ENCODE measurements at regions not wholly inside any gene's neighbourhood (a gene's known extent, or its start where the extent isn't known, plus 50 kb on each side); places are given as distances from the start of the nearest gene placed in this dataset.

DNA sequence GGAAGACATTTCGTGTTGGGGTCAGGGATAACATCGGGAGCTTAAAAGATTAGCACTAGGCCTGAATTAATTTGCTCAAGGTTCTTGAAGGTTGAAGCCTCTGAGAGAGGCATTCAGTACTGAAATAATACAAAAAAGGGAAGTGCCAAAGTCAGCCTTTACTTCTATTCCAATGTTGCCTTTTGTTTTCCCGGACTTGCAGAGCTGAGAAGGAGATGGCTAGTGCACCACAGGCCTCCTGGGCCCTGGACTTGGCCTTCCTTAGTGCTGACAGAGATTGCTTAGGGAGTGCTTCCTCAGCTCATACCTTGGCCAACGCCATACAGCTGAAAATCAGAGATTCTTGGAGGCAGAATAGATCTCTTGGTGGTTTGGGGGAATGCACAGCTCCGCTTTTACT, 333.6 kb upstream of the TBL1XR1 start:
- DNase-seq (ENCODE audit: low spot score): no peak

DNA sequence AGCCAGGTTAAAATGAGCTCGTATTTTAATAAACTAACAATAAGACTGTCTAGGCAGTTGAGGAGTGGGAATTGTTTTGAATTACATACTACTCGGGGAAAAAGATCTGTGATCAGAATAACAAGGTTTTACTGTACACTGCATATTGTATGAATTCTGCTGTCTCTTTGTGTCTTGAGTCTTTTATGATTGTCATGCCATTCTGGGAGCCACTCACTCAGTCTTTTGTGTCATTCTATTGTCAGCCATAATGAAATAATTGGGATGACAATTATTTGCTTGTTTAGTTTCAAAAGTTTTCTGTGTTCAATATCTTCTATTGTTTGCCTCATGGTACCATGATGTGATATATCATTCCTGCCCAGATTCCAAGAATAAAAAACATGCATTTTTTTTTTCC, 339.6 kb upstream of the TBL1XR1 start:
- no peak for DNase-seq (ENCODE audit: low spot score)

DNA sequence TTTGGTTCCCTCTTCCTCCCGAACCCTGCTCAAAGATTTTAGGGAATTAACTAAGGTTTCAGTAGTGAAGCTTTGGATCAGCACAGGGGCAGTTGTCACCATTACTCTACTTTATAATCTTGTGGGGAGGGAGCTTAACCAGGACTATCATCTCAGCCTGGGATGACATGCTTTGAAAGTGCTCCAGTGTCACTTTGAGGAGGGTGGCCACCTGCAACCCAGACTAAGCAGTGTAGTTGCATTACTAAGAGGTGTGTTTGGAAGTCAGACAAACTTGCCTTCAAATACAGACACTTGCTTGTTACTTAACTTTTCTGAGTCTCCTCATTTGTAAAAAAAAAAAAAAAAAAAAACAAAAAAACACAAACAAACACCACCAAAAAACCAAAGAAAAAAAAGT, 340.3 kb upstream of the TBL1XR1 start:
- no peak for DNase-seq (ENCODE audit: low spot score)

DNA sequence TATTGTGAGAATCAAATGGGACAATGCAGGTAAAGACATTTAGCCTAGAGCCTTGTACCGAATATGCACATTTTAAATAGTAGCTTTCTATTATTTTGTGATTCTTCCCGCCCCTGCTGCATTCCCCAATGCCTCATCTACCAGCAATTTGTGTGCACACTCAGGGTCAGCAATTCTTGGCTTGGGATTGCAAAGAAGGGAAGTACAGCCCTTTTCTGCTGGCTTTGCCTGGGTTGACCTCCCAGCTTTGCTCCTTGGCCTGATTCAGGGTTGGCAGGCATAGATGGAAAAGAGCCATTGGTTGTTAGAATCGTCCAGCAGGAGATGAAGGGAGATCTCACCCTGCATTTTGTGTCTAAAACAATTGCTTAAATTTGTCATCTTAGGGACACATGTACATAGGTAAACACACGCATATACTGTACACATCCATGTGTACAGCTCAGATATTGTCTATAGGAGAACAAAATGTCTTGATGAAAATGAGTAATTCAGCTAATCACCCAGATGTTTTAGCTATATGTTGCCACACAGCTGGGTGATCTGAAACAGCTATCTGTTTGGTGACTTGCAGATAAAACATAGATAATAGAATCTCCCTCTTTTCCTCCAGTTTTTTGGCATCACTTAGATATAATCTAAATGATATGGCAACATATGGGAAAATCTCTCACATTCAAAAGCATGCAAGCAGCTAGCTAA, 340.9 kb upstream of the TBL1XR1 start:
- DNase-seq (ENCODE audit: low spot score): no peak

DNA sequence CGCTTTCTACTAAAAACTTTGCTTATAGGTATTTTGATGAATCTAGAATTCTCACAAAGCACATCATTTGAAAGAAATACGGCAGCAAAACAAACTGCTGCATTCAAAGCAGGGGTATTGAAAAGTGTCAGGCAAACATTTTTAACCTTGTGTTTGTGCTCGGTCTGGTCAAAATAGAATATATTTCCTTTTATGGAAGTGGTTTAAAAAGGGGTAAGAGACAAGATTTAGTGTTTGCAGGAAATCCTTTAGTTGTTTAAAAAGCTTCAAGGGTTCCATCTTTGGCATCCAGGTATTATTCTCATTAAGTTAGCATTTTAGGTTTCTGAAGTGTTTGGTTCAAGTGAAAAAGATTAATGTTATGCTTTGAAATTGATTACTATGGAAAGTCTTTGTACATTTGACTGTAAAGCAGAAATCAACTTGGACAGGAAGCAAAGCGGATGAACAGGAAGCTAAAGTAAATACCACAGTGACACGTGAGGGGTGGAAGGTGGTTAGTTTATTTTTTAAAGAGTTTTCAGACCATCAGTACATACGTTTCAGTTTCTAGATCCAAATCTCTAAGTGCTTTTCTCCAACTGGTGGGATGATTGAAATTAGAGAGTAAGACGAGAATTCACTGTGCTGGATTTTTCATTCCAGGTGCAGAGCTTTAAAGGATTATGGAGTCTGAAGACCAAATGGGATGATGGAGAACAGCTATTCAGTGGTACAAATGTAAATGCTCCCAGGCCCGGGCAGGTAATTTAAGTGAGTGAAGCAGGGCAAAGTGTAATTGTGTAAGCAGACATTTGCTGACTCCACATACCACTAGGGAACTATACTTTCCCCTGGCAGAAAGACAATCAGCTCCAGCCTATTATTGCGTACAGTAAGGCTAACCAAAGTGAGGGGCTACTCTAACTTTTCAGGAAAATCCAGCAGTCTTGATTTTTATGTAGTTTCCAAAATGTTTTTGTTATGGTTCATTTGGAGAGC, 341.8 kb upstream of the TBL1XR1 start:
- no peak for DNase-seq (ENCODE audit: low spot score)

DNA sequence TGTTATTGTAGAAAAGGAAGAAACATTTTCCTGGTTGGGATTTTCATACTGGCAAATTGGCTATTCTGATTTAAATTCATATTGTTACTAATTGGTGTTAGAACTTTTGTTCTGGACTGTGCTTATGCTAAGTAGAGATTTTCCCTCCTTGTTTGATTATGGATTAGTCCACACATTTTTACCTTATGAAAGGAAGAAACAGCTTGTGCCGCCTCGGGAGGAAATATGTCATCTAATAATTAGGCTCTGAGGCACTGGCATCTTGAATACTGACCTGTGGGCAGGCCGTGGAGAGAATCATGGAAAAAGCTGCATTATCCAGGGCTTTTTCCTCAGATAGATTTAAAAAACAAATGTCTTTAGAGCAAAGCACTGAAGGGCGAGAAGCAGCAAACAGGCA, 344.3 kb upstream of the TBL1XR1 start:
- DNase-seq (ENCODE audit: low spot score): no peak

DNA sequence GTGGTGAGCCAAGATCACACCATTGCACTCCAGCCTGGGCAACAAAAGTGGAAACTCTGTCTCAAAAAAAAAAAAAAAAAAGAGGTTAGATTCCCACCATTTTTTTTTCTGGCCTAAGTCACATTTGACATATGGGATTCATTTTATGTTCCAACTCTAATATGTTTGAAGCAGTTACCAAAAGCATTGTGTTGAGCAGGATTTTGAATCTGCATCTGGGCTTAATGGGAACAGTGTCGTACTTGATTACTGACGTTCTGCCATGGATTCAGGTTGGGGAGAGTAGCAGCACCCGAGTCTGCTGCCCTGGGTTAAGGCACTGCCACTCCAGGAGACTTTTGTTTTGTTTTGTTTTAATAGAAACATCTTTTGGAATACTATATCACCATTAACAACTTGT, 348.7 kb upstream of the TBL1XR1 start:
- DNase-seq (ENCODE audit: low spot score): no peak

DNA sequence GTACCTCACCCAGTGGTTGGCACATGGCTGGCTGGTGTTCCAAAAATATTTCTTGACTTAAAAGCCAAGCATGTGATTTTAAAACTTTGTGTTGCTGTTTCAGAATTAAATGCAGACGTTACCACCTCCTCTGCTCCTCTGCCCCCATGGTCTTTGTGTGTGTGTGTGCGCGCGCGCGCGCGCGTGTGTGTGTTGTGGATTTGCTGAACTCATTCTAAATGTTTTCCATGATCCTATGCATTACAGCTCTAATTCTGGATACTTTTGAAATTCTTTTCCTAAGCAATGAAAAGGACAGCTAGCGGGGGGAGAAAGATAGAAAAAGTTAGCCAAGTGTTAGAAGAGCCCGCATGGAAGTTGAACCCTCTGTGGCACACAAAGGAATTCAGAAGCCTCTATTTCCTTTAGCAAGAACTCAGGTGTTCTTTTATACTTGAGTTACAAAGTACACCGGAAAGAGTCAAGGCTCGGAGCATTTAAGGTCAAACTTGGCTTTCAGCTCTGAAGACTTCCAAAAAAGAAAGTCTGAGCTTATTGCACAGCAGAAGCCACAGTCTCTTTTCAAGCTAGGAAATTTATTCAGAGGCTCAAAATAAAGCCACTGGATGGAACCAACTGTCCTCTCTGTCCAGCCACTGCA, 350.5 kb upstream of the TBL1XR1 start:
- DNase-seq (ENCODE audit: low spot score): no peak

DNA sequence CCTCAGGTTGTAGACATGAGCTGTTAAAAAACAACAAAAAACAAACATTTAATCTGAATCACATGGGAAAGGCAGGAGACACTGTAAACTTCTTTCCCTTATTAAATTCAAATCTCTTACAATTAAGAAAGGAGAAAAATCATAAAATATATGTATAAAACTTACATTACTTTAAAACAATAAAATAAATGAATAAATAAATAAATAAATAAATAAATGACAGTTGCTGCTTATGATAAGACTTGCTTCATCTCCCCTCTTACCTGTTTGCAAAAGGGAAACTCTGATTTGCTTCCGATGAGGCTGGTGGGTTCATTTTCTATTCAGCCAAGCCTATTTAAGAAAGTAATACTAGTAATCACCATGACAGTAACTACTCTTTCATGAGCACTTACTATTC, 353.4 kb upstream of the TBL1XR1 start:
- no peak for DNase-seq (ENCODE audit: low spot score)

DNA sequence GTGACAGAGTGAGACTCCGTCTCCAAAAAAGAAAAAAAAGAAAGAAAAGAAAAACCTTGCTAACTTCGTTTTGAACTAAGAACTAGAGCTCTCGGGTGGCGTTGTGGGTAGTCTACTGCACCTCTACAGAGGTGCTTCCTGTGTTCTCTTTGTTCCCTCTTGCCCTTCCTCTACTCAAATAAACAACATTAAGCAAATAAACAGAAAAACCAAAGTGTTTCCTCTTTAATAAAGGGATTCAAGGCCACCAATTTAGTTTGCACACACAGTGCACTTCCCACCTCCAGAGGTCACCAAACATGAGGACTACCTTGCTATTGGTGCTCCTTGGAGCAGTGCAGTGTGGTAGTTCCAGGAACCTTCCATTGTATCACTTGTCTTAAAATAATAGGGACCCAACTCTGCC, 354.2 kb upstream of the TBL1XR1 start:
- DNase-seq (ENCODE audit: low spot score): no peak

DNA sequence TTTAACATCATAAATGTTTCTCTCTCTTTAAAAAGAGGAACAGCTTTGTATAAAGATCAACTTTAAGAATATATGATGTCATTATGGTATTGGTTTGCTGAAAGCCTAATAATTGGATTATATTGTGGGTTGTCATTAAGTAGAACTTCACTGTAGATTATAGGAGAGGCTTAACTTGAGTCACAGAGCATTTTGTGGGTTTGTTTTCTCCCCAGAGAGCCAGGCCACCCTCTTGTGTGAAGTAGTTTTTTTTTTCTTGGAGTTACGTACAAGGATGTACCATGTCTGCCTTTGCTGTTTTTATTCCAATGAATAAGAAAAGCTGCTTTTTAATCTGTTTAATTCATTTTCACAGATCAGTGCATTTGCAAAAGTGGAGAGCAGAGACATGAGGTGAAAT, 354.8 kb upstream of the TBL1XR1 start:
- DNase-seq (ENCODE audit: low spot score): no peak

DNA sequence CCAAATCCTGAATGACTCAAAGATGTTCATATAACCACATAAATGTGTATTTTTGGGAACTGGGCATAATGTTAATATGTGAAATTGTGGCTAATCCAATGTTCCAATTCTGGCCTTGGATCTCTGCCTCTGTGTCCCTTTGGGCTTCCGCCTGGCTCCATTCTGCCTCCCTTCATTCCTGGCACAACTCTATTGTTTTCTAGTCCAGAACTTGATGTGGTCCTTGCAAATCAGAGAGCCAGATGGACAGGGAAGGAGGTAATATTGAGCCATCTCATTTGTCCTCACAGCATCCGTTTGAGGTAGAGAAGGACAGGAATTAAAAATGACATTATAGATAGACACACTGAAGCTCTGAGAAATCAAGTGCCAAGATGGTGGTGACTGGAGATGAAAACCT, 355.7 kb upstream of the TBL1XR1 start:
- DNase-seq (ENCODE audit: low spot score): no peak

DNA sequence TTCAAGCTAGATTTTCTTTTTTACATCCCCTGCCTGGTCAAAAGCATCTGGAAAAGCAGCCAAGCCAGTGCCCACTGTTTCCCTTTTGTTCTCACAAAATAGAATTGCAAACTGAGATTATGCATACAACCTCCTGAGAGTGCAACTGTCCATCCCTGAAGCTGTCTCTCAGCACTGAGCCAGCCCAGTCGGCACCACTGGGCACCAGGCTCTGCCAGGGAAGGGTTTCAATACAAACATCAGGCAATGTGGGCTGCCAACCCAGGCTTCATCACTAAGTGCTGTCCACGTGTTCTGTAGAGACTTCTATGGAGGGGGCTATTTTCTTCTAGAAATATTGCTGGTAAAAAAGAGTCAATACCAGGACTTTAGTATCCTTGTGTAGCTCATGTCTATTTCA, 356.3 kb upstream of the TBL1XR1 start:
- no peak for DNase-seq (ENCODE audit: low spot score)

DNA sequence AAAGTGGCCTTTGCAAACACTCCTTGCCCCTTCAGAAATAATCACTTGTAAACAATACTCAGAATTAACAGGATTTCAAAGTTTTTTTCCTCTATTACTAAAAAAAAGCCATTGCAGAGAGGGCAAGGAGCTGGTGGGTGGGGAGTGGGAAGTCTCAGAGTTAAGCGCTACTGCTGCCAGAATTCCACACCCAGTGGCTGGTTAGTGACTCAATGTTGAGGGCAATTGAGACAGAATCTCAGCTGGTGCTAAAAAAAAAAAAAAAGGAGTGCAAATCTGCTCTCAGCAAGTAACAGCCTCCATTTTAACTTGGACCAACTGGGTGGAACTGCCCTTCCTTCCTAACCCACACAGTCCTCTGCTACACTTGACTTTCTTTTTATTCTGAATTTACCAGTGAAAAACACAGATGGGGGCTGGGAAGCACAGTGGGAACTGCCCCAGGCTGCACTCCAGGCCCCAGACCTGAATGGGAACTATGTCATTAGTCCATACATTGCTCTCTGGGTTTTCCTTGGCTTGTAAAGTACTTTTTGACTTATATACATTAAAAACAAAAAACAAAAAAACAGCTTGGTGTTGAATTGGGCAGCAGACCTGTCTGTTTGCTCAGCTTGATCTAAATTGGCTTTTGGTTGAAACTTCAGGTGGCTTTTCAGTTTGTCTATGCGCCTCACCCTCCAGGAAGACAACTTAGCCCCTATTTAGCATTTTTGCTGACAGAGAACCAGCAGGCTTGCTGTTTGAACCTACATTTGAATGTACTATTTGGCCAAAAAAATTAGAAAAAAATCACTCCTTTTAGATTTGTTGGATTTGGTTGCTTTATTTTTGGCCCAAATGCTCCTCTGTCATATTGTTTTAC, 357.8 kb upstream of the TBL1XR1 start:
- DNase-seq (ENCODE audit: low spot score): peak; percentile 32

DNA sequence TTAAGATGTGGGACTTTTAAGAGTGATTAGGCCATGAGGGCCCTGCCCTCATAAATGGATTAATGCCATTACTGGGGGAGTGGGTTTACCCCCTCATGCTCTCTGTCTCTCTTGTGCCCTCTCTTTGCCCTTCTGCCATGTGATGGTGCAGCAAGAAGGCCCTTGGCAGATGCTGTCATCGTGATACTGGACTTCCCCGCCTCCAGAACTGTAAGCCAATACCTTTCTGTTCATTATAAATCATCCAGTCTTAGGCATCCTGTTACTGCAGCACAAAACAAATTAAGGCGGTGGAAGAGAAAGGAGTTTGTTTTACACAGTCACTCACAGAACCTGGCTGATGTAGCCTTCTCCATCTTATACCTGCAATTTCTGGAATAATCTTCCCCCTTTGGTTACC, 360.3 kb upstream of the TBL1XR1 start:
- no peak for DNase-seq (ENCODE audit: low spot score)

DNA sequence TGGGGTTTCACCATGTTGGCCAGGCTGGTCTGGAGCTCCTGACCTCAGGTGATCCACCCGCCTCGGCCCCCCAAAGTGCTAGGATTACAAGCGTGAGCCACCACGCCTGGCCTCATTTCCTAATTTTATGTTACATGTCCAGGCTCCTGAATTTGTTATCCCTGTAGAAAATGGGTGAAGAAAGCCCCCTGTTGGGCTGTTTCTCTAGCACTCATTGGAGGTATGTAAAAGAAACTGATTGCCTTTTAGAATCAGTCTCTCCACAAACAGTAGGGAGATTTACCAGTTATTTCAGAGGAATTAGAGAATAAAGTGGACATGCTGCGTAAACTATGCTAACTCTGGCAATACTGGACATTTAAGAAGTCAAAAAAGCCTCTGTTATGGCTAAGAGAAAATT, 364.1 kb upstream of the TBL1XR1 start:
- no peak for DNase-seq (ENCODE audit: low spot score)

DNA sequence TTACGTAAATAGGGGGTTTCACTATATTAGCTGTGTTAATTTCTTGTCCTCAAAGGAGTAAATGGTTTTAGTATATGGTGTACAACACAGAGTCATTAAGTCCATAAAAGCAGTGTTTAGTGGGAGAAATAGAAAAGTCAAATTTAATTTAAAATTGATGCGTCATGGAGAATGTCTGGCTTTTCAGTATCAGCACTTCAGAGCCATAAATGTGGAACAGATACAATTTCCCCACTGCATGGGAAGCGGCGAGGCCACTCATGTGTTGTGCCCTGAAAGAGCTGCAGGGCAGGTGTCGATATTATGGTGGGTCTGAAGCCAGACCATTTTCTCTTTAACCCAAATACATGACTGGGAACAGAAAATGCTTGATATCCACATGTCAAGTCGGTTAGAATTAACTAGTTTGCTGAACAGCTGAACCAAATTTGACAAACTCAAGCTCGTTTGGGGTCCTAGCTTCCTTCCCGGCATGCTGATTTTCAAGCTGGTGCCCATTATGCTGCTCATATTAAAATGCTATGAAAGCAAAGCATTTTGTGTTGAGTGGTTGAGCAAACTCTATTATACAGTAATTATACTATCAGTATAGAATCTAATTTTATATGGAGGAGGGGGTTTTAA, 364.6 kb upstream of the TBL1XR1 start:
- no peak for DNase-seq (ENCODE audit: low spot score)

DNA sequence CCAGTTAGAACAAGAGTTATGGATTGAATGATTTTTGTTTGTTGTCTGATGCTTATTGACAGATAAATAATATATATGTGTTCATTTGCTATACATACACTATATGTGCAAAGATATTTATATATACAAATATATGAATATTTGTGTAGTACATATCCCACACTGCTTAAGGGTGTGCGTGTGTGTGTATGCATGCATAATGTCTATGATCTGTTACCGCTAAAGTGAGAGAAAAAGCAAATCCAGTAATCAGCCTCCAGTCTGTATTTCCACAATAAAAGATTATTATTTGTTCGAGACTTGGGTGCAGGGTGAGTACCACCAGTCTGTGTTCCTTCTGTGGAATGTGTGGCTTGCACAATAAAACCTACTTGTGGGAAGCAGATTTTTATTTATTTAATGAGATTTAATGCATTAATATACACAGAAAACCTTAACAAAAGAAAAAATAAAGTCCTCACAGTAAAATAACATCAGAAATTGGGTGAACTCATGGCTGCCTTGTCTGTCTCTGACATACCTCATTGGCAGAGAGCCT, 366.0 kb upstream of the TBL1XR1 start:
- DNase-seq (ENCODE audit: low spot score): no peak

DNA sequence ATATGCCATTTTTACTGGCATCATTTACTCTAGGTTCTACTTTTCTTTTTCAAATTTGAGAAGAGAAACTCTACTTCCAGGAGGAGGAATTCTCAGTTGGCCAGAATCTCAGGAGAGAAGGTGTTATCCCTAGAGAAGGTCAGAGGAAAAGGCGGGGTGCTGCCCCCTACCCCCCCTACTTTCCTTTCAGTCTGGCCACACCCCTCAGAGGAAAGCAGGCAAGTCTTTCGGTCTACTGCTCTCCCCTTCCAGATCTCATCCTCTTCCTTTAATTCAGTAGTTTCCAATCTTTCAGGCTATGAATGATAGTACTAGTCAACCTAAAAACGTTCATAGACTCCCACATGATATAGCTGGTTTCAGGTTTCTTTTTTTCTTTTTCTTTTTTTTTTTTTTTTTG, 366.5 kb upstream of the TBL1XR1 start:
- peak; percentile 26 for DNase-seq (ENCODE audit: low spot score)

DNA sequence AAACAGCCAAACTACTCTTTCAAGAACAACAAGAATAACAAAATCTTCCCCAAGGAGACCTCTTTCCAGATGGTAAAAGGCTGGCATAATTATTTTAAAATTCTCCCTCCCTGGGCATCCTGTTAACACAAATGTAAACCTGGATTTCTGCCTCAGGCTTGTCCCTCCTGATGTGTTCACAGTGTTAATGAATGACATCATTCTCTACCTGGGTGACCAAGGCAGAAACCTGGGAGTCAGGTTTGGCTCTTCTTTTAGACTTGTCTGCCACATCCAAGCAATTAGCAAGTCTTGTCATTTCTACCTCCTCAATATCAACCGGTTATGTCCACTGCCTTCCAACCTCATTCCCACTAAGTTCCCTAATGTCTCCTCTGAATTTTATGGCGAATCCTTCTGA, 368.7 kb upstream of the TBL1XR1 start:
- DNase-seq (ENCODE audit: low spot score): no peak

DNA sequence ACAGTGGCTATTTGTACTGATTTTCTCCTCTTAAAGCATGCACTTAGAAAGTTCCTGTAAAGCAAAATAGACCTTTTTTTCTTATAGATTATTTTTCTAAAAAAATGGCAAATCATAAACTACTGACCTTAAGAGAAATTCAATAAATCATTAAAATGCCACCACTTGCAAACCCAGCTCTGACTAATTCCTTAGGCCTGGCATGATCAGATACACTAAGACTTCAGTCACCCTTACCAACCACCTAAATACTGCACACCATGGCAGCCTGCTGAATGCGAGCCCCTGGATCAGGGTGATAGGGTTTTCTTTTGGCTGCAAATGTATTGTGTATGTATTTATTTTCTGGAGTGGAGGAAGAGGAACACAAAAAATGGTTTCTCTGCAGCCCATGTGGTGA, 370.6 kb upstream of the TBL1XR1 start:
- DNase-seq (ENCODE audit: low spot score): no peak

Data from iPS-NIHi11 (cell line).